ENCODE measurements at regions not wholly inside any gene's neighbourhood (a gene's known extent, or its start where the extent isn't known, plus 50 kb on each side); places are given as distances from the start of the nearest gene placed in this dataset.

DNA sequence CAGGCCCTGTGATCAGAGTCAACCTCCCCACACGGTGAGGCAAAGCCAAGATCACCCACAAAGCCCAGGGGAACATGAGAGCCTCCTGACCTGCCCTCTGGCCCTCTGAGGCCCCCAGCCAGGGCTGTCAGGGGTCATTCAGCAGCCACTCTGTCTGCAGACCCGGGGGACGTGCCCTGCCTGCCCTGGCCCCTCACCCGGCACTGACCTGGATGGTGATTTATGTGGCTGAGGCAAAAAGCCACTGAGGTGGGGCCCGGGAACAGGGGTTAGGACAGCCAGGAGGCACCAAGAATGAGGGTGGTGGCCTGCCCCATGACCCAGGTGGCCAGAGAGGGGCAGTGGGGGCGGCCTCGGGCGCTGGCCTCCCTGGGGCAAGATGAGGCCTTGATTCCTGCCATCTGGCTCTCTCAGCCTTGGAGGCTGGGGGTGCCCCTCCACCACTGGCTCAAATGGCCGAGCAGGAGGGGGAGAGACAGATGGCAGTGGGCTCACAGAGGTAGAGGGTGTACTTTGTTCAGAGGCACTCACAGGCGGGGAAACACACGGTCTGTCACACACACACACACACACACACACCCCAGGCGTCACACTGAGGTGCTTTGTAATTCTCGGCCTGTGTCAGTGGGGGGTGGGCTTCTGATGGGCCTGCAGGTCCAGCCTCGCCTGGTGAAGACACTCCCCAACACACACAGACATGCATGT, 174.0 kb upstream of the GSE1 start:
- Histone ChIP-seq H3K27ac (ENCODE audit: insufficient read length, low read depth, low read length) (no peak overlapping the region), H3K4me1 (ENCODE audit: insufficient read depth, low read length) (peaks cover 15% of the 10 kb centered on the region), H4K20me1 (ENCODE audit: control insufficient read depth, insufficient read depth, insufficient read length) (peaks cover 3% of the 10 kb centered on the region), H2BK15ac (ENCODE audit: low read depth, low read length) (no peak overlapping the region), H3K9ac (ENCODE audit: extremely low read depth, insufficient read length, low read length) (no peak overlapping the region), H2BK120ac (ENCODE audit: low read depth, low read length, poor library complexity, severe bottlenecking) (no peak overlapping the region), H3K4ac (ENCODE audit: low read depth, low read length) (no peak overlapping the region), H4K5ac (ENCODE audit: insufficient read length, low read depth, low read length) (no peak overlapping the region), H3K56ac (ENCODE audit: insufficient read length, low read depth, low read length) (no peak overlapping the region), H2BK20ac (ENCODE audit: low read depth, low read length, poor library complexity, severe bottlenecking) (no peak overlapping the region), H3K9me3 (ENCODE audit: control insufficient read depth, low read depth, low read length) (no peaks in the 10 kb centered on the region), H4K8ac (replicated peaks; ENCODE audit: insufficient read length, low read depth, low read length) (no peak overlapping the region), H3K14ac (ENCODE audit: insufficient read depth, low read length) (no peak overlapping the region), H3K18ac (ENCODE audit: insufficient read length, low read depth, low read length) (no peak overlapping the region), H2AK5ac (ENCODE audit: insufficient read length, low read length) (no peak overlapping the region), H3K79me1 (ENCODE audit: insufficient read depth, low read depth, low read length, poor library complexity, severe bottlenecking) (no peaks in the 10 kb centered on the region), H3K79me2 (ENCODE audit: insufficient read depth, low read length) (no peaks in the 10 kb centered on the region), H3K27me3 (ENCODE audit: insufficient read depth, low read length) (no peaks in the 10 kb centered on the region), H3K23ac (ENCODE audit: insufficient read length, low read depth, low read length) (no peak overlapping the region), H2AFZ (ENCODE audit: low read length) (no peak overlapping the region), H2BK5ac (ENCODE audit: insufficient read length, low read length) (no peak overlapping the region), H4K91ac (ENCODE audit: insufficient read length, low read depth, low read length) (no peak overlapping the region), H3K23me2 (ENCODE audit: insufficient read length, low read depth, low read length, poor library complexity, severe bottlenecking) (peaks cover 3% of the 10 kb centered on the region), H3T11ph (ENCODE audit: low read length) (no peak overlapping the region), H3K4me2 (ENCODE audit: insufficient read depth, insufficient read length, low read length) (no peak overlapping the region), H2BK12ac (ENCODE audit: insufficient read length, low read depth, low read length) (no peak overlapping the region)
- Mint-ChIP-seq H3K36me3 (ENCODE audit: insufficient read depth in 1 of 3, low read depth in 3 of 3) (no peaks in the 10 kb centered on the region; a peak in 2 of 7 replicates), H3K4me1 (peaks cover 35 to 61% of the 10 kb centered on the region in 2 experiments), H3K9me3 (no peaks in the 10 kb centered on the region), H3K27me3 (ENCODE audit: low read depth) (peaks cover 11% of the 10 kb centered on the region), H3K4me3 (no peak overlapping the region), H3K27ac (no peak overlapping the region; a peak in 1 of 7 replicates)
- WGBS (ENCODE audit: extremely low coverage, insufficient read length, low lambda C conversion rate) = no CpG with 5 or more reads among the region's 14 CpGs
- DNase-seq = no peak
- TF ChIP-seq, protein P1, sequence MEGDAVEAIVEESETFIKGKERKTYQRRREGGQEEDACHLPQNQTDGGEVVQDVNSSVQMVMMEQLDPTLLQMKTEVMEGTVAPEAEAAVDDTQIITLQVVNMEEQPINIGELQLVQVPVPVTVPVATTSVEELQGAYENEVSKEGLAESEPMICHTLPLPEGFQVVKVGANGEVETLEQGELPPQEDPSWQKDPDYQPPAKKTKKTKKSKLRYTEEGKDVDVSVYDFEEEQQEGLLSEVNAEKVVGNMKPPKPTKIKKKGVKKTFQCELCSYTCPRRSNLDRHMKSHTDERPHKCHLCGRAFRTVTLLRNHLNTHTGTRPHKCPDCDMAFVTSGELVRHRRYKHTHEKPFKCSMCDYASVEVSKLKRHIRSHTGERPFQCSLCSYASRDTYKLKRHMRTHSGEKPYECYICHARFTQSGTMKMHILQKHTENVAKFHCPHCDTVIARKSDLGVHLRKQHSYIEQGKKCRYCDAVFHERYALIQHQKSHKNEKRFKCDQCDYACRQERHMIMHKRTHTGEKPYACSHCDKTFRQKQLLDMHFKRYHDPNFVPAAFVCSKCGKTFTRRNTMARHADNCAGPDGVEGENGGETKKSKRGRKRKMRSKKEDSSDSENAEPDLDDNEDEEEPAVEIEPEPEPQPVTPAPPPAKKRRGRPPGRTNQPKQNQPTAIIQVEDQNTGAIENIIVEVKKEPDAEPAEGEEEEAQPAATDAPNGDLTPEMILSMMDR (conservative IDR thresholded peaks at IDR 0.05) = no peak

All from H9 (cell line).